Left lung (tissue), 4 donors: ENCODE measurements at regions not wholly inside any gene's neighbourhood (a gene's known extent, or its start where the extent isn't known, plus 50 kb on each side); places are given as distances from the start of the nearest gene placed in this dataset.

ENCODE experiments used
- ATAC-seq: fragments of 200-7000 bp; cut with Tn5 transposase; one replicate; pipeline ENCODE4 v1.9.1; 2020; ENCODE audit warnings: moderate library complexity
- DNase-seq, 4 donors: peaks; one replicate each; pipeline ENCODE4 v3.0.0-alpha.2; 2013 to 2020
- H3K27ac ChIP-seq, 2 donors: fragments of 200-600 bp; sonication (generic) in 1 of 2; one replicate each; pipeline versions ENCODE4 v1.5.0 to v1.8.0; 2020 to 2021
- H3K27me3 ChIP-seq, 2 donors: fragments of 200-600 bp; sonication (generic) in 1 of 2; one replicate each; pipeline versions ENCODE4 v1.5.0 to v1.8.0; 2020 to 2021
- H3K36me3 ChIP-seq, 2 donors: fragments of 200-600 bp; sonication (generic) in 1 of 2; one replicate each; pipeline versions ENCODE4 v1.5.0 to v1.8.0; 2020 to 2021
- H3K4me1 ChIP-seq, 2 donors: fragments of 200-600 bp; one replicate each; pipeline ENCODE4 v1.8.0; 2021
- H3K4me3 ChIP-seq, 2 donors: fragments of 200-600 bp; sonication (generic) in 1 of 2; one replicate each; pipeline versions ENCODE4 v1.5.0 to v1.8.0; 2020 to 2021; ENCODE audit warnings: mild to moderate bottlenecking in 1 of 2
- H3K9me3 ChIP-seq, 2 donors: fragments of 200-600 bp; sonication (generic) in 1 of 2; one replicate each; pipeline versions ENCODE4 v1.5.0 to v1.8.0; 2020 to 2021
- CTCF ChIP-seq, 2 donors: fragments of 200-600 bp; sonication (generic) in 1 of 2; IDR thresholded peaks; one replicate each; pipeline versions ENCODE4 v1.5.0 to v1.8.0; 2021; ENCODE audit warnings: antibody characterized with exemption in 2 of 2
- intact Hi-C, 2 donors: fragments of 100-400 bp; cut with DNase I; formaldehyde crosslinking; loops; one replicate each; pipeline versions ENCODE4 v1.11.2 to v1.14.2; 2022
- donor health status: DM: no; HTN: yes; CAD: no.
- donor health status: DM: no; HTN: no; CAD: no.

- no peaks in the 10 kb centered on the region for H3K9me3 ChIP-seq
- no peaks in the 10 kb centered on the region for H3K36me3 ChIP-seq
- ATAC-seq (no peak), DNase-seq (no peak)
- intact Hi-C loops: no loop called here
- H3K27me3 ChIP-seq: no peaks in the 10 kb centered on the region
- no peaks in the 10 kb centered on the region for H3K4me1 ChIP-seq
- no peak overlapping the region for H3K4me3 ChIP-seq
- no peak overlapping the region for H3K27ac ChIP-seq
- no peak for TF ChIP-seq CTCF (IDR thresholded peaks at IDR 0.05)
Observed at GRCh38 chr18:60656553-60656952, 284.0 kb upstream of the MC4R start.

- no peaks in the 10 kb centered on the region for H3K27me3 ChIP-seq
- intact Hi-C loops: no loop called here
- H3K36me3 ChIP-seq: no peaks in the 10 kb centered on the region
- H3K27ac ChIP-seq: no peak overlapping the region
- H3K9me3 ChIP-seq: peaks cover 0 to 5% of the 10 kb centered on the region in 2 donors
- no peaks in the 10 kb centered on the region for H3K4me1 ChIP-seq
- H3K4me3 ChIP-seq: no peak overlapping the region
- peak in 1 of 4 donors; percentile 58 for DNase-seq
- ATAC-seq: no peak
- no peak for TF ChIP-seq CTCF (IDR thresholded peaks at IDR 0.05)
Observed at GRCh38 chr18:60662491-60662890, 289.9 kb upstream of the MC4R start.

- Histone ChIP-seq H3K27ac (no peak overlapping the region), H3K9me3 (peaks cover 0 to 5% of the 10 kb centered on the region in 2 donors), H3K4me1 (no peaks in the 10 kb centered on the region), H3K4me3 (no peak overlapping the region), H3K27me3 (no peaks in the 10 kb centered on the region), H3K36me3 (no peaks in the 10 kb centered on the region)
- intact Hi-C loops: no loop called here
- no peak for ATAC-seq
- peak in 1 of 4 donors; percentile 52 for DNase-seq
- no peak for TF ChIP-seq CTCF (IDR thresholded peaks at IDR 0.05)
Observed at GRCh38 chr18:60663060-60663989, 290.8 kb upstream of the MC4R start.

- Histone ChIP-seq H3K27ac (no peak overlapping the region), H3K4me1 (no peaks in the 10 kb centered on the region), H3K4me3 (no peak overlapping the region), H3K36me3 (no peaks in the 10 kb centered on the region), H3K27me3 (no peaks in the 10 kb centered on the region), H3K9me3 (peaks cover 0 to 5% of the 10 kb centered on the region in 2 donors)
- DNase-seq: no peak
- intact Hi-C loops: no loop called here
- ATAC-seq: no peak
- no peak for TF ChIP-seq CTCF (IDR thresholded peaks at IDR 0.05)
Observed at GRCh38 chr18:60664736-60665135, 292.2 kb upstream of the MC4R start.

GRCh38 chr18:60667016-60667415, 294.4 kb upstream of the MC4R start:
- Histone ChIP-seq H3K4me1 (no peaks in the 10 kb centered on the region), H3K36me3 (no peaks in the 10 kb centered on the region), H3K9me3 (peaks cover 0 to 5% of the 10 kb centered on the region in 2 donors), H3K4me3 (no peak overlapping the region), H3K27ac (no peak overlapping the region), H3K27me3 (no peaks in the 10 kb centered on the region)
- ATAC-seq (no peak), DNase-seq (no peak)
- TF ChIP-seq CTCF (IDR thresholded peaks at IDR 0.05): no peak
- intact Hi-C loops: no loop called here
